ENCODE measurements at regions not wholly inside any gene's neighbourhood (a gene's known extent, or its start where the extent isn't known, plus 50 kb on each side); places are given as distances from the start of the nearest gene placed in this dataset.

DNA sequence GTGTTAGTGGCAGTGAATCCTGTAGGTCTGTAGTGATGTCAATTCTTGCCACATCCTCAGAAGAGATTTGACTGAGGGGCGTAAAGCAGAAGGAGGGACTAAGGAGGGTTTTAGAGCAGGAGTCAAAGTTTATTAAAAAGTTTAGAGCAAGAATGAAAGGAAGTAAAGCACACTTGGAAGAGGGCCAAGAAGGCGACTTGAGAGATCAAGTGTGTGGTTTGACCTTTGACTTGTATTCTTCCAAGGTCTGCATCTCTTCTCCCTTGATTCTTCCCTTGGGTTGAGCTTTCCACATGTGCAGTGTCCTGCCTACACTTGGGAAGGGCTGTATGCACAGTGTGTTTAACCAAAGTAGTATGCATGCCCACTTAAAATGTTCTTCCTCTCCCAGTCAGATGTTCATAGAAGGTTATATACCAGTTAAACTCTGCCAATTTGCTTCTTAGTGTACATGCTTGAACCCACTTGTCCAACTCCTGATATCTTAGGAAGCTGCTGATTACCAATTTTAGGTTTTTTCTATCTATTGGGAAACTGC, 627.6 kb downstream of the MMUT start:
- ATAC-seq (replicated peaks in 1 of 2) (no peak), DNase-seq (no peak)
- Mint-ChIP-seq H3K36me3 (ENCODE audit: insufficient read depth in 2 of 2) (no peaks in the 10 kb centered on the region), H3K27me3 (ENCODE audit: low read depth) (no peaks in the 10 kb centered on the region), H3K9me3 (peaks cover 3 to 4% of the 10 kb centered on the region in 2 donors), H3K4me3 (no peak overlapping the region), H3K27ac (no peak overlapping the region), H3K4me1 (ENCODE audit: low read depth) (no peaks in the 10 kb centered on the region)

DNA sequence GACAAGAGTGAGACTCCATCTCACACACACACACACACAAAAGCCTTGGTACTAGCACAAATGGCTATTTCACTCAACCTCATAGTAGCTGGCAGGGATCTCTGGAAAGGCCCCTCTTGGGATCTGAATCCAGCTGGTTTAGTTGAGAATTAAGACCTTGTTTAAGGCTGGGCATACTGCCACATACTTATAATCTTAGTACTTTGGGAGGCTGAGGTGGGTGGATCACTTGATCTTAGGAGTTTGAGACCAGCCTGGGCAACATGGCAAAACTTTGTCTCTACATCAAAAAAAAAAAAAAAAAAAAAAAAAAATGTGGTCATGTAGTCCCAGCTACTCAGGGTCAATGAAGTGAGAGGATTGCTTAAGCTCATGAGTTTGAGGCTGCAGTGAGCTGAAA, 628.3 kb downstream of the MMUT start:
- Mint-ChIP-seq H3K4me1 (ENCODE audit: low read depth) (no peaks in the 10 kb centered on the region), H3K36me3 (ENCODE audit: insufficient read depth in 2 of 2) (no peaks in the 10 kb centered on the region), H3K27me3 (ENCODE audit: low read depth) (no peaks in the 10 kb centered on the region), H3K27ac (no peak overlapping the region), H3K4me3 (no peak overlapping the region), H3K9me3 (peaks cover 0 to 3% of the 10 kb centered on the region in 2 donors)
- DNase-seq (no peak), ATAC-seq (replicated peaks in 1 of 2) (no peak)

DNA sequence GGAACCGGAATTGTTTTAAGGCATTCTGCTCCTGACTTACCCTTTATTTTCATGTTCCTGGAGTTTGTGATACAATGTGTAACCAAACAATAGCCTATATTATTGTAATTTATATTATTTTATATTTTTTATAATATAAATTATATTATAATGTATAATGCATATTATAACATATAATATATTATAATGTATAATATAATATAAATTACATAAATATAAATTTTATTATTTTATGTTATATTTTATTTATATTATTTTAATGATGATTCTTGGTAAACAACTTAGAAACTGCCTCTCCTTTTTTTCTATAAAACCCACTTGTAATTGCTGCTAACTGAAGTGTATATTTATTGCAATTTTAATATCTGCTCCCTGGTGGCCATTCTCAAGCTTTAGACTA, 629.1 kb downstream of the MMUT start:
- no peak for ATAC-seq (replicated peaks in 1 of 2)
- H3K9me3 Mint-ChIP-seq = no peaks in the 10 kb centered on the region
- no peaks in the 10 kb centered on the region for H3K27me3 Mint-ChIP-seq (ENCODE audit: low read depth)

DNA sequence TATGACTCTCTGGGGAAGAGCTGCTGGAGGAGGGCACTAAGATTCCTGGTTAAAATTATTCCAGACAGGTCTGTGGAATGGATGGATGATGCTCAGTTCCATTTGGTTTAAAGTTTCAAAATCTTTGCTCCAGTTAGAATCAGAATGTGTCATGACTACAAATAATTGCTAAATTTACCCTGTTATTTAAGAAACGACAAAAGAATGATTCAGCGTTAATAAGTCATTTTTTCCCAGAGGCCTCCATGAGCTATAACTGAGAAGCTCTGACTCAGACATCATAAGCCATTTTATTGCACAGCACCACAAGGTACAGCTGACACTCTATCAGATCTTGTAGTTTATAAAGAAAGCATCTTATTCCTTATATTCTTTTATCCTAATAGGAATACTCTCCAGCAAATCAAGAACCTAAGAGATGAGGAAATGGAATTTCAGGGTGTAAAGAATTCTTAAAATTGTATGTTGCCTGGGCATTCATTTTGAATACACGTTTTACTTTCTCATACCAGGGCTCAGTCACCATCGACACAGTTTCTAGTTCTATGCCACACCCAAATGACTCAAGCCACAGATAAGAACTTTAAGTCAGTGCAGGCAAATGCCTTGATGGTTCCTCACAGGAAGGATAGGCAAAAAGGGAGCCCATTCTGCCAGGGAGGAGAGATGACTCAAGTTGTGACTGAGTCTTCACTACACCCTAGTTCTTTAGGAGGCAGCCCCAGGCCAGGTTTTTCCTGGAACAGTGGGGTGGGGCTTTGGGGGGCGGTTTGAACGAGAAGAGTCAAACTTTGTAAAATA, 636.0 kb downstream of the MMUT start:
- Mint-ChIP-seq H3K9me3 (peaks cover 0 to 2% of the 10 kb centered on the region in 2 donors), H3K4me3 (no peak overlapping the region), H3K36me3 (ENCODE audit: insufficient read depth in 2 of 2) (no peaks in the 10 kb centered on the region), H3K27me3 (ENCODE audit: low read depth) (no peaks in the 10 kb centered on the region), H3K4me1 (ENCODE audit: low read depth) (no peaks in the 10 kb centered on the region), H3K27ac (no peak overlapping the region)
- no peak for DNase-seq
- ATAC-seq (replicated peaks in 1 of 2) = no peak

More for the DNA sequence above, 629.1 kb downstream of the MMUT start:
- Mint-ChIP-seq H3K27ac (no peak overlapping the region), H3K4me1 (ENCODE audit: low read depth) (no peaks in the 10 kb centered on the region), H3K4me3 (no peak overlapping the region), H3K36me3 (ENCODE audit: insufficient read depth in 2 of 2) (no peaks in the 10 kb centered on the region)
- DNase-seq = no peak

DNA sequence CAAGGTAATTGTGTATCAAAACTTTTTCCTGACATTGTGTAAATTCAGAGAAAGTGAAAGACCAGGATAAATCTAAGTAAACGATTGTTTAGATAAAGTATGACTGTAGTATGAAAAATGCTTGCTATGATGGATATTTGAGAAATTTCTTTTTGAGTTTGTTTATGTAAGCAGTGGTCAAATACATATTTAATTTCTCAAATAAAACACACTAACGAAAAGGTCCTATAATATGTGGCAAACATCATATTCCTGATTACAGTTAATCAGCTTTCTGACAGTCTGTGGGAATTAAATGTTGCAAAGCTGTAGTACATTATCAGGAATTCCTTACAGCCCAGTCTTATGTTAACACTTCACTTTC, 636.9 kb downstream of the MMUT start:
- no peak overlapping the region for H3K27ac Mint-ChIP-seq
- no peaks in the 10 kb centered on the region for H3K36me3 Mint-ChIP-seq (ENCODE audit: insufficient read depth in 2 of 2)
- H3K27me3 Mint-ChIP-seq (ENCODE audit: low read depth) = no peaks in the 10 kb centered on the region
- no peak overlapping the region for H3K4me3 Mint-ChIP-seq
- H3K4me1 Mint-ChIP-seq (ENCODE audit: low read depth) = no peaks in the 10 kb centered on the region
- H3K9me3 Mint-ChIP-seq = peaks cover 0 to 2% of the 10 kb centered on the region in 2 donors
- ATAC-seq (replicated peaks in 1 of 2) = no peak
- no peak for DNase-seq

DNA sequence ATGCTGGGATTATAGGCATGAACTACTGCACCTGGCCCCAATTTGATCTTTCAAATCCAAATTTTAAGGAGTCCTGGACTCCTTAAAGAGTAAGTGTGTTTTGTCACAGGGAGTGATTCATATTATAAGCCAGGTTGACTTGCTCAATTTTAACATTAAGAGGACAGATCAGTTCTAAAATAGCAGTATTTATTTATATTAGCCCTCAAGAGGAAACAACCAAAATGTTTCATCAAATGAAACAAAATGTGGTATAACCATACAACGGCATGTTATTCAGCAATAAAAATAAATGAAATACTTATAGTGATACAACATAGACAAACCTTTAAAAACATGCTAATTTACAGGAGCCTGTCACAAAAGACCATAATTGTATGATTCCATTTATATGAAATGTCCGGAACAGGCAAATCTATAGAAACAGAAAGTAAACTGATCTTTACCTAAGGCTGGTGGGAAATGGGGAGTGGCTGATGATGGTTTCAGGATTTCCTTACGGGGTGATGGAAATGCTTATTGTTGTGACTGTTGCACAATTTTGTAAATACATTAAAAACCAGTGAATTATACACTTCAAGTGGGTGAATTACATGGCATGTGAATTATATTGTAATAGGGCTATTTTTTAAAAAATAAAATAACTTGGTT, 637.4 kb downstream of the MMUT start:
- Mint-ChIP-seq H3K27me3 (ENCODE audit: low read depth) (no peaks in the 10 kb centered on the region), H3K4me1 (ENCODE audit: low read depth) (no peaks in the 10 kb centered on the region), H3K27ac (no peak overlapping the region), H3K36me3 (ENCODE audit: insufficient read depth in 2 of 2) (no peaks in the 10 kb centered on the region), H3K4me3 (no peak overlapping the region), H3K9me3 (peaks cover 0 to 2% of the 10 kb centered on the region in 2 donors)
- DNase-seq (no peak), ATAC-seq (replicated peaks in 1 of 2) (no peak)

DNA sequence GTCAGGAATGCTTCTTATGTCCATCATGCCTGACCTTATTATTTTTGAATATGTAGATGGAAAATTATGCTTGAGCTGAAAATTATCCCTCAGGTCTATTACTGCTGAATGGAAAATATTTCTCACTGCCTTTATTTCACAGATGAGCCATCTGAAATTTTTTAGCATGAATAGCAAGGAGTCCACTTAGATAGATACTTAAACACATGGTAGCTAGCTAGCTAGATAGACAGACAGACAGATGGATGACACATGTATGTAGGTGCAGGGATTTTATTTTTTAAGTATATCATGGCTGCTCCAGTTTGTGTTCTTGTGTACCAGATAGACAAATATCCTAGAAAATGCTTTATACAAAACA, 645.0 kb downstream of the MMUT start:
- Mint-ChIP-seq H3K27ac (no peak overlapping the region), H3K27me3 (ENCODE audit: low read depth) (no peaks in the 10 kb centered on the region), H3K4me1 (ENCODE audit: low read depth) (no peaks in the 10 kb centered on the region), H3K4me3 (no peak overlapping the region), H3K9me3 (peaks cover 1 to 2% of the 10 kb centered on the region in 2 donors), H3K36me3 (ENCODE audit: insufficient read depth in 2 of 2) (no peaks in the 10 kb centered on the region)
- no peak for ATAC-seq (replicated peaks in 1 of 2)
- DNase-seq = no peak

DNA sequence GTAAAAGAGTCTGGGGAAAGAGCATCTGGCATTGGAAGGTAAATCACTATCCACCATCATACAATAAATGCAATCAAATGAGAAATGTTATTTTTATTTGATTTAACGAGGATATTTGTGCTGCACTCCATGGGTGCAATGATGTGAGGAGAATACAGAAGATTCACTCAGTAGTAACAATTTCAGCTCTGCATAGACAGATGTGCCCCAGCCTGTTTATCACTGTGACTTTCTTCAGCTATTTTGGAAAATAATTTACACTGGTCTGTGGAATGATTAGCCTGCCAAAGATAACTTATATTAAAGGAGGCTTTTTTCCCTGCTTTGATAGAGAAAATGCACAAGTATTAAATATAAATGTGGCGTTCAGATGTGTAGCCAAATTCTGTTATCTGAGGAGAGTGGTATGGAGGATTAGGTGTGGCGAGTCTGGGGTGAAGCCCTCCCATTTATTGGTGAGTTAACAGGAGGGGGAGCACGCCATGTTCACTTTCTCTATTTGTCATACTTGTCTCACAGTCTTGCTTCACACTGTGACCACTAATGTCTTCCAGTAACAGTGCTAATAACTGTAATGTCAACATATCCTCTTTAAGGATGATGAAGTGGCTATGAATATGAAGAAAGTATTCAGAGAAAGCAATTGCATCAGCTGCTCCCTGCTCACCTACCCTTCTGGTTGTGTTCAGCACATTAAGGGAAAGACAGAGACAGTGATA, 645.6 kb downstream of the MMUT start:
- Mint-ChIP-seq H3K27ac (no peak overlapping the region), H3K4me1 (ENCODE audit: low read depth) (no peaks in the 10 kb centered on the region), H3K27me3 (ENCODE audit: low read depth) (no peaks in the 10 kb centered on the region), H3K9me3 (peaks cover 1 to 2% of the 10 kb centered on the region in 2 donors), H3K36me3 (ENCODE audit: insufficient read depth in 2 of 2) (no peaks in the 10 kb centered on the region), H3K4me3 (no peak overlapping the region)
- DNase-seq = no peak
- ATAC-seq (replicated peaks in 1 of 2) = no peak

DNA sequence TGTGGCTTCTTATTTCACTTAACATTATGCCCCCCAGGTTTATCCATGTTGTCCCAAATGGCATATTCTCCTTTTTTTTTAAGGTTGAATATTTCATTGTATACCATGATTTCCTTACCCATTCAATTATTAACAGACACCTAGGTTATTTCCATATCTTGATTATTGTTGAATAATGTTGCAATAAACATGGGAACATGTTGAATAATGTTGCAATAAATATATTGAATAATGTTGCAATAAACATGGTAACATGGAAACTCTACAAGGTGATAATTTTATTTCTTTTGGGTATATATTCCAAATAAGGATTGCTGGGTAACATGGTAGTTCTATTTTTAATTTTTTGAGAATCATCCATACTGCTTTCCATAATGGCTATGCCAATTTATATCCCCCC, 648.1 kb downstream of the MMUT start:
- no peak for ATAC-seq (replicated peaks in 1 of 2)
- H3K4me1 Mint-ChIP-seq (ENCODE audit: low read depth) = no peaks in the 10 kb centered on the region
- H3K4me3 Mint-ChIP-seq = no peak overlapping the region
- H3K36me3 Mint-ChIP-seq (ENCODE audit: insufficient read depth in 2 of 2) = no peaks in the 10 kb centered on the region
- H3K27me3 Mint-ChIP-seq (ENCODE audit: low read depth) = no peaks in the 10 kb centered on the region
- H3K9me3 Mint-ChIP-seq = peaks cover 1 to 2% of the 10 kb centered on the region in 2 donors
- H3K27ac Mint-ChIP-seq = no peak overlapping the region
- no peak for DNase-seq

DNA sequence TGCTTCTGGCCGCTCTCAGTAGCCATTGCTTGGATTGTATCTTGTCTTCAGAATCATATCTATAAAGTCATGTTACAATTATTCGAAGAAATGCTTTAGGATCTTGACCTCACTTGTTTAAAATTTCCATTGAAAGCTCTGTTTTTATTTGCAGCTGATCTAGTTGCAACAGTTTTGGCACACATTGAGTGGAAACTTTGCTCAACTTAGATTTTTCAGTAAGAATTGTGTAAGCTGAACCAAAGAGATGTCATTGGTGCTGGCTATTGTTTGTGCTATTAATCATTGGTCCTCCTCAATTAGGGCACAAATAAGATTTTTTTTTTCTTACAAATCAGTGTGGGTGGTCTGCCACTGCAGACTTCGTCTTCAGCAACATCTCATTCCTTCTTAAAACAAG, 649.2 kb downstream of the MMUT start:
- no peak overlapping the region for H3K4me3 Mint-ChIP-seq
- no peak for DNase-seq
- H3K27ac Mint-ChIP-seq = no peak overlapping the region
- H3K27me3 Mint-ChIP-seq (ENCODE audit: low read depth) = no peaks in the 10 kb centered on the region
- H3K9me3 Mint-ChIP-seq = peaks cover 1 to 2% of the 10 kb centered on the region in 2 donors
- no peaks in the 10 kb centered on the region for H3K4me1 Mint-ChIP-seq (ENCODE audit: low read depth)
- no peak for ATAC-seq (replicated peaks in 1 of 2)
- no peaks in the 10 kb centered on the region for H3K36me3 Mint-ChIP-seq (ENCODE audit: insufficient read depth in 2 of 2)

DNA sequence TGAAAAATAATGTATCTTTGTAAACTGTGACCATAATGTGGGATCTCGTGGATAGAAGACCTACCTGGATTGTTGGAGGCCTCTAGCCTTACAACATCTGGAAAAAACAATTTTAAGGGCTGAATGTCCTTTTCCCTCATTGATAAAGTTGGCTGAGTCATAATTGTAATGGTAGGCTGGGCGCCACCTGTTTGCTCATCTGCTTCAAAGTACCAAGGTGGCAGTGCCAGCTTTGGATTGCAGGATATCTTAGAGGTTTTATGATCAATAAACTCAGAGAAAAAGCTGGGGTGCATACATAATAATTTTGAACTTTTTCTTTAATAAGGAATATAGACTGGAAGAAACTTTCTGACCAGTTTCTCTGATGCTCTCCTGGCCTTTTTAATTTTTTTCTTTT, 653.4 kb downstream of the MMUT start:
- no peaks in the 10 kb centered on the region for H3K36me3 Mint-ChIP-seq (ENCODE audit: insufficient read depth in 2 of 2)
- H3K27ac Mint-ChIP-seq = no peak overlapping the region
- no peak for ATAC-seq (replicated peaks in 1 of 2)
- no peak overlapping the region for H3K4me3 Mint-ChIP-seq
- H3K27me3 Mint-ChIP-seq (ENCODE audit: low read depth) = no peaks in the 10 kb centered on the region
- no peaks in the 10 kb centered on the region for H3K4me1 Mint-ChIP-seq (ENCODE audit: low read depth)
- no peak for DNase-seq
- peaks cover 0 to 2% of the 10 kb centered on the region in 2 donors for H3K9me3 Mint-ChIP-seq

DNA sequence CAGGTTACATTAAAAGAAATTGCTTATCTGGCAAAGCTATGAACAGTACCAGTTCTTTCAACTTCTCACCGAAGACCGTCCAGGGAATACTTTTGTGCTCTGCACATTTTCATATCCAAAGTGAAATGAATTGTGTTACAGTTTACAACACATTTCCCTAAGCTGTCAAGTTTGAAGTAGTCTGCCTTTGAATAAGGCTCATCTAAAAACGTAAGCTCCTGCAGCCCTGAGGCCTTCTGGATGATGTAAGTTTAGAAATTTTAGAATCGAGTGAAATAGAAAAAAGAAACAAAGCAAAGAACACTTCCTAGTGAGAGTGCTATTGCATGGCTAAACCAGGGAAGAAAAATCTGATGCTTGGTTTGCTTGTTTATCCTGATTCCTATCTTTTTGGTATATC, 653.8 kb downstream of the MMUT start:
- Mint-ChIP-seq H3K4me3 (no peak overlapping the region), H3K4me1 (ENCODE audit: low read depth) (no peaks in the 10 kb centered on the region), H3K27ac (no peak overlapping the region), H3K36me3 (ENCODE audit: insufficient read depth in 2 of 2) (no peaks in the 10 kb centered on the region), H3K27me3 (ENCODE audit: low read depth) (no peaks in the 10 kb centered on the region), H3K9me3 (peaks cover 0 to 2% of the 10 kb centered on the region in 2 donors)
- DNase-seq (no peak), ATAC-seq (replicated peaks in 1 of 2) (no peak)

DNA sequence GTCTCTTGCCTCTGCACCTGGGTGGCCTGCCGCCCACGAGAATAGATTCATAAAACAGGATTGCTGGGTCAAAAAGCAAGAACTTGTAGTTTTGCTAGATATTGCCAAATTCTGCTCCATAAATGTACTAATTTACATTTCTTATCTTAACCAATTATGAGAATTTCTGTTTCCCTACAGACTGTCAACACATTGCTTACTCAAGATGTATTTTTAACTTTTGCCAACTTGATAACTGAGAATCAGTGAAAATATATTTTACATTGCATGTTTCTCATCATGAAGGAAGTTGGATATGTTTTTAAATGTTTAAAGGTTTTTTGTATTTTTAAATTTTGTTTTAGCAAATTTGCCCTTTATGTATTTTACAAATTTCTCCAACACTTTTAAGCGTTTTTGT, 664.8 kb downstream of the MMUT start:
- Mint-ChIP-seq H3K27me3 (ENCODE audit: low read depth) (no peaks in the 10 kb centered on the region), H3K4me1 (ENCODE audit: low read depth) (no peaks in the 10 kb centered on the region), H3K27ac (no peak overlapping the region), H3K4me3 (no peak overlapping the region), H3K9me3 (peaks cover 5% of the 10 kb centered on the region in 2 donors), H3K36me3 (ENCODE audit: insufficient read depth in 2 of 2) (no peaks in the 10 kb centered on the region)
- no peak for DNase-seq
- no peak for ATAC-seq (replicated peaks in 1 of 2)

Measured in activated T-cell treated with anti-CD3 and anti-CD28 coated beads, Interleukin-2, amount 50 U/mL, for 72 hours (primary cell).